AG04450 (cell line): ENCODE measurements at regions not wholly inside any gene's neighbourhood (a gene's known extent, or its start where the extent isn't known, plus 50 kb on each side); places are given as distances from the start of the nearest gene placed in this dataset.

ENCODE experiments used
- CTCF ChIA-PET: fragments of 300-600, 350-600 bp; formaldehyde crosslinking; extraction: SDS; loops from one replicate; lab custom pipeline; 2022; ENCODE audit warnings: antibody characterized with exemption, inconsistent platforms; lab: Charles Lee
- POLR2A ChIA-PET: fragments of 350-600 bp; formaldehyde crosslinking; extraction: SDS; loops from one replicate; lab custom pipeline; 2021; ENCODE audit warnings: antibody characterized with exemption, inconsistent platforms; lab: Yijun Ruan, JAX
- DNase-seq: peaks from one replicate; pipeline ENCODE4 v3.0.0-alpha.2; 2011; ENCODE audit warnings: low read depth, low spot score
- H3K27ac ChIP-seq: one replicate; pipeline ENCODE4 v1.5.1; 2012; ENCODE audit warnings: low read depth, low read length, control low read depth
- H3K27me3 ChIP-seq: one replicate; pipeline ENCODE4 v1.6.0; 2012; ENCODE audit warnings: low read length; ENCODE audit not compliant: control insufficient read depth, insufficient read depth
- H3K4me3 ChIP-seq: 2 replicates; pipeline ENCODE4 v1.5.1; 2011; ENCODE audit warnings: mild to moderate bottlenecking, low read depth, low read length, control low read depth
- H3K9me3 ChIP-seq: 2 replicates; pipeline ENCODE4 v1.5.1; 2012; ENCODE audit warnings: low read length; ENCODE audit not compliant: control insufficient read depth, insufficient read depth
- CTCF ChIP-seq: IDR thresholded peaks from 2 replicates; pipeline ENCODE4 v1.5.1; 2011; ENCODE audit warnings: low read depth, low read length, control low read depth, inconsistent platforms

- no peak for DNase-seq
- POLR2A ChIA-PET = no interaction called here
- Histone ChIP-seq H3K27ac (no peak overlapping the region), H3K27me3 (no peaks in the 10 kb centered on the region), H3K9me3 (peaks cover 76% of the 10 kb centered on the region), H3K4me3 (no peak overlapping the region)
- CTCF ChIA-PET = no interaction called here
- no peak for TF ChIP-seq CTCF
Observed at GRCh38 chr22:47564158-47564450, 801.7 kb downstream of the TBC1D22A start.

- Histone ChIP-seq H3K4me3 (no peak overlapping the region), H3K27me3 (no peaks in the 10 kb centered on the region), H3K27ac (no peak overlapping the region), H3K9me3 (peaks cover 76% of the 10 kb centered on the region)
- CTCF ChIA-PET = no interaction called here
- no peak for DNase-seq
- POLR2A ChIA-PET = no interaction called here
- TF ChIP-seq CTCF = no peak
Observed at GRCh38 chr22:47563406-47564157, 801.1 kb downstream of the TBC1D22A start.

- ChIA-PET CTCF (no interaction called here), POLR2A (no interaction called here)
- TF ChIP-seq CTCF = no peak
Observed at GRCh38 chr22:47561766-47562165, 799.3 kb downstream of the TBC1D22A start.

GRCh38 chr22:47561115-47561675 lies 798.7 kb downstream of the TBC1D22A start:
- CTCF ChIA-PET = no interaction called here
- POLR2A ChIA-PET = no interaction called here
- H3K4me3 ChIP-seq = no peak overlapping the region
- TF ChIP-seq CTCF = no peak
- H3K27ac ChIP-seq = no peak overlapping the region
- H3K27me3 ChIP-seq = no peaks in the 10 kb centered on the region
- DNase-seq = no peak
- peaks cover 63% of the 10 kb centered on the region for H3K9me3 ChIP-seq

More at GRCh38 chr22:47561766-47562165, 799.3 kb downstream of the TBC1D22A start:
- no peak overlapping the region for H3K27ac ChIP-seq
- DNase-seq = no peak
- peaks cover 65% of the 10 kb centered on the region for H3K9me3 ChIP-seq
- no peaks in the 10 kb centered on the region for H3K27me3 ChIP-seq
- no peak overlapping the region for H3K4me3 ChIP-seq

GRCh38 chr22:47558828-47559700 lies 796.6 kb downstream of the TBC1D22A start:
- ChIA-PET CTCF (no interaction called here), POLR2A (no interaction called here)
- peaks cover 50% of the 10 kb centered on the region for H3K9me3 ChIP-seq
- no peak overlapping the region for H3K27ac ChIP-seq
- no peak overlapping the region for H3K4me3 ChIP-seq
- no peak for TF ChIP-seq CTCF
- no peaks in the 10 kb centered on the region for H3K27me3 ChIP-seq
- DNase-seq = no peak
